ENCODE measurements at regions not wholly inside any gene's neighbourhood (a gene's known extent, or its start where the extent isn't known, plus 50 kb on each side); places are given as distances from the start of the nearest gene placed in this dataset.

DNA sequence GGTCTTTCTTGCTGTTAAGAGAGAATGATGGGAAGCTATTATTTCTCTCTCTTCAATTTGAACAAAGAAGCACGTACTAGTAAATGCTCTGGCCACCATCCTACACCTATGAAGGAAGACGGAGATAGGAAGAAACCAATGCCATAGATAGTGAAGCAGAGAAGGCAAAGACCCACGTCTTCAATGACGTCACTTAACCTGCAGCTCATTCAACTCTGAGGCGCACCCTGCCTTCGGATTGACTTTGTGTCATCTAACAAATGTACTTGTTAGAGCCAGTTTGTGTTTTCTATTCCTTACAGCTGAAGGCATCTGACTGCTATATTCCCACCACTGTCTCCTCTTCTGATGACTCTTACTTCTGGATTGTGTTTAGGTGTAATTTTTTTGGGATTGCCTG, 332.5 kb upstream of the DDI1 start:
- no peaks in the 10 kb centered on the region for H3K9me3 Mint-ChIP-seq
- POLR2A ChIA-PET: no interaction called here

DNA sequence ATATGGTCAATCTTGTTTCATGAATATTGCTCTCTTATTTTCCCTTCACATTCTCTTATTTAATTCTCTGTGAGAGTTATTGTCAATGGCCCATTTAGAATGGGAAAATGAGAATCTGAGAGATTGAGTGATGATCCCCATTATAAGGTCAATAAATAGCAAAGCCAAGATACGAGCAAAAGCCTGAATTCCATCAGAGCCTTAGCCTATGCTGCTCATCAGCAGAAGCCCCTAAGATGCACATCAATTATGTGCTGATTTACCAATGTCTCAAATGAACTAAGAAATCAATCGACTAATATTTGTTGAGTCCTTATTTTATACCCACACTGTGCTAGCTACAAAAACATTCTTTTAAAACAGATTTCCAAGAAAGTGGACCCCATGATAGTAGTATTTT, 330.8 kb upstream of the DDI1 start:
- no peaks in the 10 kb centered on the region for H3K4me1 Mint-ChIP-seq
- H3K9me3 Mint-ChIP-seq: peaks cover 3% of the 10 kb centered on the region
- no peak for DNase-seq
- H3K36me3 Mint-ChIP-seq (ENCODE audit: low read depth): no peaks in the 10 kb centered on the region
- no peaks in the 10 kb centered on the region for H3K27me3 Mint-ChIP-seq
- no peak overlapping the region for H3K27ac Mint-ChIP-seq
- H3K4me3 Mint-ChIP-seq: no peak overlapping the region
- ChIA-PET POLR2A (no interaction called here), CTCF (no interaction called here)

More for the DNA sequence above, 332.5 kb upstream of the DDI1 start:
- Mint-ChIP-seq H3K4me1 (no peaks in the 10 kb centered on the region), H3K4me3 (no peak overlapping the region), H3K27me3 (no peaks in the 10 kb centered on the region), H3K36me3 (ENCODE audit: low read depth) (no peaks in the 10 kb centered on the region), H3K27ac (no peak overlapping the region)
- DNase-seq: no peak
- CTCF ChIA-PET: no interaction called here

DNA sequence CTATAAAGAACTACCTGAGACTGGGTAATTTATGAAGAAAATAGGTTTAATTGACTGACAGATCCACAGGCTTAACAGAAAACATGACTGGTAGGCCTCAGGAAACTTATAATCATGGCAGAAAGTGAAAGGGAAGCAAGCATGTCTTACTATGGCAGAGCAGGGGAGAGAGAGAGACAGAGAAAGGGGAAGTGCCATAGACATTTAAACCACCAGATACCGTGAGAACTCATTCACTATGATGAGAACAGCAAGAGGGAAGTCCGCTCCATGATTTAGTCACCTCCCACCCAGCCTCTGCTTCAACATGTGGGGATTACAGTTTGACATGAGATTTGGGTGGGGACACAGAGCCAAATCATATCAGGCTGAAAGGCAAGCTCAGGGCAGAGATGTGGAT, 327.1 kb upstream of the DDI1 start:
- Mint-ChIP-seq H3K27me3 (no peaks in the 10 kb centered on the region), H3K4me1 (no peaks in the 10 kb centered on the region), H3K4me3 (no peak overlapping the region), H3K9me3 (peaks cover 3% of the 10 kb centered on the region), H3K27ac (no peak overlapping the region), H3K36me3 (ENCODE audit: low read depth) (no peaks in the 10 kb centered on the region)
- ChIA-PET CTCF (no interaction called here), POLR2A (no interaction called here)
- DNase-seq: no peak

DNA sequence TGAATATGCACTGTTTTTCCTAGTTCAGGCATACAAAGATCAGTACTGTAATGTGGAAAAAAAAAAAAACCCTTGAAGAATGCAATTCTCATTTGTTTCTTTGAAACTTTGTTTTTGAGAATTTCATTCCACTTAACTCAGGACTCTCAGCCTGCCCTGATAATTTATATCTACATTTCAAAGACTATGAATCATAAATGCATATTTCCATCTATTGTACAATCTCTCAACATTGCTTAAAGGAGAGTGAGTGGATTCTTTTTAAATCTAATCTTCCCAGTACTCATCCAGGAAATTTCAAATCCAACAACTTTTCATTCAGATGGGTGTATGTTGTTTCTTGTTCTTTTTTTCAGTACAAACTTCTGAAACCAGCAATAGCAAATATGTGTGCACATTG, 322.2 kb upstream of the DDI1 start:
- DNase-seq: no peak
- Mint-ChIP-seq H3K9me3 (peaks cover 2% of the 10 kb centered on the region), H3K27me3 (no peaks in the 10 kb centered on the region), H3K36me3 (ENCODE audit: low read depth) (no peaks in the 10 kb centered on the region), H3K27ac (no peak overlapping the region), H3K4me1 (no peaks in the 10 kb centered on the region), H3K4me3 (no peak overlapping the region)
- CTCF ChIA-PET: no interaction called here
- POLR2A ChIA-PET: no interaction called here

DNA sequence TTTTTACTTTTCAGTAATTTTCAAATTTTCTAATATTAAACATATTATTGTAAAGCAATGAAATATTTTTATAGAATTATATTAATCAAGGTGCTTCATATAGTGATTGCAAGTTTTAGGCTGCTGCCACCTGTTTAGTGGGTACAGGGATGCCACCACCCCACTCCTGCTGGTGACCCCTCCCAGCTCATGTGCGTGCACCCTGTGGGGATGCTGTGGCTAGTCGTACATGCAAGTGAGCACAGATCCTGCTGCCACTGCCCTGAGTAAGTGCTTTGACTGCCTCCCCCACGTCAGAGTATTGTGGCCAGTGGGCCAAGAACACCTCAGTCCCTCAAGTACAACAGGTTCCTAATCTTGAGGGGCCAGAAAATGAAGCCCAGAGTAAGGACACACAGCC, 320.1 kb upstream of the DDI1 start:
- no peak overlapping the region for H3K27ac Mint-ChIP-seq
- no peaks in the 10 kb centered on the region for H3K36me3 Mint-ChIP-seq (ENCODE audit: low read depth)
- no peak for DNase-seq
- no peaks in the 10 kb centered on the region for H3K4me1 Mint-ChIP-seq
- CTCF ChIA-PET: no interaction called here
- POLR2A ChIA-PET: no interaction called here
- H3K27me3 Mint-ChIP-seq: no peaks in the 10 kb centered on the region
- H3K4me3 Mint-ChIP-seq: no peak overlapping the region
- no peaks in the 10 kb centered on the region for H3K9me3 Mint-ChIP-seq

DNA sequence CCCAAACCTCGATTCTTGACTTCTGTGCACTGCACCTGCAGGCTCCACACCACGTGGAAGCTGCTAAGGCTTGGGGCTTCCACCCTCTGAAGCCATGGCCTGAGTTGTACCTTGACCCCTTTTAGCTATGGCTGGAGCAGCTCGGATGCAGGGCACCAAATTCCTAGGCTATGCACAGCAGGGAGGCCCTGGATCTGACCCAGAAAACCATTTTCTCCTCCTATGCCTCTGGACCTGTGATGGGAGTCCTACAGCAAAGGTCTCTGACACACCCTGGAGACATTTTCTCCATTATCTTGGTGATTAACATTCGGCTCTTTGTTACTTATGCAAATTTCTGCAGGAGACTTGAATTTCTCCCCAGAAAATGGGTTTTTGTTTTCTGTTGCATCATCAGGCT, 309.2 kb upstream of the DDI1 start:
- DNase-seq: no peak
- Mint-ChIP-seq H3K27ac (no peak overlapping the region), H3K4me3 (no peak overlapping the region), H3K27me3 (no peaks in the 10 kb centered on the region), H3K36me3 (ENCODE audit: low read depth) (no peaks in the 10 kb centered on the region), H3K4me1 (no peaks in the 10 kb centered on the region), H3K9me3 (peaks cover 14% of the 10 kb centered on the region)
- POLR2A ChIA-PET: no interaction called here
- CTCF ChIA-PET: no interaction called here

DNA sequence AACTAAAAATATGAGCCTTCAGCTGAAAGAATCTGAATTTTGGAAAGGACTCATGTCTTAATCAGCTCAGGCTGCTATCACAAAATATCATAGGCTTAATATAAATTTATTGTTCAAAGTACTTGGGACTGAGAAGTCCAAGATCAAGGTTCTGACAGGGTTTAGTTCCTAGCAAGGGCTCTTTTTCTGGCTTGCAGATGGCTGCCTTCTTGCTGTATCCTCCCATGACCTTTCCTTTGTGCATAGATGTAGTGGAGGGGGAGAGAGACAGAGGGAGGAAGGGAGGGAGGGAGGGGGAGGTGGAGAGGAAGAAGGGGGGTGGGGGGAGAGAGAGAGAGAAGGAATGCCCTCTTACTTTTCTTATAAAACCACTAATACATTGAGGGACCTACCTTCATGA, 306.8 kb upstream of the DDI1 start:
- no peak for DNase-seq
- ChIA-PET CTCF (no interaction called here), POLR2A (no interaction called here)
- H3K27ac Mint-ChIP-seq: no peak overlapping the region
- H3K36me3 Mint-ChIP-seq (ENCODE audit: low read depth): no peaks in the 10 kb centered on the region
- H3K9me3 Mint-ChIP-seq: peaks cover 11% of the 10 kb centered on the region
- no peak overlapping the region for H3K4me3 Mint-ChIP-seq
- no peaks in the 10 kb centered on the region for H3K4me1 Mint-ChIP-seq
- H3K27me3 Mint-ChIP-seq: no peaks in the 10 kb centered on the region

DNA sequence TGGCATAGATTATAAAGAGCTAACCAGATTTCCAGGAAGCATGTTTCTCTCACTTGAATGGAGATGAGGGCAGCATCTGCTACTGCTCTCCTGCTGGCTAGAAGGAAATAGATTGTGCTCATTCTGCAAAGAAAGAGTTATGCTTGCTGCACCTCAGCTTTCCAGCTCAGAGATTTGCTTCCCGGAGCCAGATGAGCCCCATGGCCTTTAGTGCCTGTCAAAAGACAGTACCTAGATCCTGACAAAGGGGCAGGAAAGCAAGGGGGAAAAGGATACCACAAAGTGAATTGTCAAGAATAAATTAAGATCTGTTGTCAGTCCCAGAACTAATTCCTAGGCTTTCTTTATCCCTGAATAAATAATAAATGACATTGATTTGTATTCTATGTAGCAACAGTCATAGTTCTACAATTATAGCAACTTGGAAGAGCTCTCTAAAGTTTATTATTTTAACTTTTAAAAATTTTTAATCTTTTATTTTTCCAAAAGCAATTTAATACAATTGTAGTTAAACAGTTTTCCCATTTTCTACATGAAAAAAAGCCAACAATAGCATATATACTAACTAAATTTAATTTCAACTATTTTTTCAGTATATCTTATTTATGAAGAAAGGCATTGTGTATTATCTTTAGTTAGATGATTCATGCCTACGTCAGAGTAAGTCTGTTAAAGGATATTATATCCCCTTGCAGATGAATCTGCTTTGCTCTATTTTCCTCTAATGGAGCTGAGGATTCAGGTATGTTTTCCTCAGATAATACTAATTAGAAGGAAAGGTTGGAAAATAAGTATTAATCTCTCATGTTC, 306.1 kb upstream of the DDI1 start:
- no peaks in the 10 kb centered on the region for H3K4me1 Mint-ChIP-seq
- DNase-seq: no peak
- H3K36me3 Mint-ChIP-seq (ENCODE audit: low read depth): no peaks in the 10 kb centered on the region
- H3K9me3 Mint-ChIP-seq: peaks cover 11% of the 10 kb centered on the region
- ChIA-PET CTCF (no interaction called here), POLR2A (no interaction called here)
- no peak overlapping the region for H3K4me3 Mint-ChIP-seq
- H3K27ac Mint-ChIP-seq: no peak overlapping the region
- no peaks in the 10 kb centered on the region for H3K27me3 Mint-ChIP-seq

DNA sequence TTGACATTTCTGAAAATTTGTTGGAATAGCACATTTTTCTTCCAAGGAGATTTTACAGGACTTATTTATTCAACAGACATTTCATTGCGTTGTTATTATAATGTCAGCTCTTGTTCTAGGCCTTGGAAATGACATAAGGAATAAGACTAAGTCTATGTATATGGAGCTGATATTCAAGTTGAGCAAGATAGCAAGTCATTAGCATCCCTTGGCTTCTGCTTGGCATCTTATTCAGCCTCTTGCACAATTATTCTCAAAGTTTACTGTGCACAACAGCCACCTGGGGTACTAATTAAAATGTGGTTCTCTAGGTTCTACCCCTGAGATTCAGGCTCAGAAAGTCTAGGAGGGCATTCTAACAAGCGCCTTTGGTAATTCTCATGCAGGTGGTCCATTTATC, 304.8 kb upstream of the DDI1 start:
- Mint-ChIP-seq H3K27me3 (no peaks in the 10 kb centered on the region), H3K36me3 (ENCODE audit: low read depth) (no peaks in the 10 kb centered on the region), H3K9me3 (peaks cover 8% of the 10 kb centered on the region), H3K4me3 (no peak overlapping the region), H3K27ac (no peak overlapping the region), H3K4me1 (no peaks in the 10 kb centered on the region)
- no peak for DNase-seq
- ChIA-PET CTCF (no interaction called here), POLR2A (no interaction called here)

DNA sequence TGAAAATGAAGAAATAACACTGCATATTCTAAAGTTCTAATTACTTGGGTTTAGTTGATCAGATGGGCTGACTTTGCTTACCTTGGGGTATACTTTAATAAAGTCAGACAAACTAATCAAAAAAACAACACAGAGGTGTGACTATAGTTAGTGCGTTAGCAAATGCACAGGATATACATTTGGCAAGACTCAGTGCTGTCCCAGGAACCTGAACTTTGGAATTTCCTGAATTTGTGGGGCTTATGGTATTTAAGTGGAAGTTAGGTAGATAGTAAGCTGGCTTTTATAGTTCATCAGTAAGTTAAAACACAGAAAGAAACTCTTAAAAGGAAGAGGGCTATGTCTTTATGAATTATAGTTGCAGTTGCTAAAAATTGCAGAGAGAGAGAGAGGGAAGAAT, 302.6 kb upstream of the DDI1 start:
- no peak overlapping the region for H3K4me3 Mint-ChIP-seq
- H3K9me3 Mint-ChIP-seq: peaks cover 7% of the 10 kb centered on the region
- ChIA-PET CTCF (no interaction called here), POLR2A (no interaction called here)
- no peaks in the 10 kb centered on the region for H3K36me3 Mint-ChIP-seq (ENCODE audit: low read depth)
- no peak for DNase-seq
- no peaks in the 10 kb centered on the region for H3K4me1 Mint-ChIP-seq
- no peak overlapping the region for H3K27ac Mint-ChIP-seq
- no peaks in the 10 kb centered on the region for H3K27me3 Mint-ChIP-seq

DNA sequence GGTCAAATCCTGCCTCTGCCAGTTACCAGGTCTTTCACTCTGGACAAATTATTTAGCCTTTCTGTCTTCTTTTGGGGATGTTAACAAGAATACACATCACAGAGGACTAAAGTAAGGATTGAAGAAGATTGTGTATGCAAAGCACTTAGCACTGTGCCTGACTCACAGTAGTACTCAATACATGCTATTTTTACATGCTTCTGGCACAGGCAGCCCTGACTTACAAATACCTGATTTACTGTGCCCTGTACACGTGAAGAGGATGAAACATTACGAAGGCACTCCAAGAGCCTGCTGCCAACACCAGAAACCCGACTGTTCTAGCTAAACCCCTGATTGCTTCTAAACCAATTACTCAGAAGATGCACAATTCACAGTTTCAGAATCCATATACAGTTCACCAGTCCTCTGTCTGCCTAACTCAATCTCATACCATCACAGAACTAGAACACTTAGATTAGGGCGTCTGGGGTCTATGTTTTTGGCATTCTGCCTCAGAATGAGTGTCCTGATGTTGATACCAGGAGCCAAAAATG, 300.9 kb upstream of the DDI1 start:
- Mint-ChIP-seq H3K36me3 (ENCODE audit: low read depth) (no peaks in the 10 kb centered on the region), H3K9me3 (peaks cover 7% of the 10 kb centered on the region), H3K4me1 (peaks cover 3% of the 10 kb centered on the region), H3K27ac (no peak overlapping the region), H3K27me3 (no peaks in the 10 kb centered on the region), H3K4me3 (no peak overlapping the region)
- POLR2A ChIA-PET: no interaction called here
- DNase-seq: no peak
- CTCF ChIA-PET: no interaction called here

DNA sequence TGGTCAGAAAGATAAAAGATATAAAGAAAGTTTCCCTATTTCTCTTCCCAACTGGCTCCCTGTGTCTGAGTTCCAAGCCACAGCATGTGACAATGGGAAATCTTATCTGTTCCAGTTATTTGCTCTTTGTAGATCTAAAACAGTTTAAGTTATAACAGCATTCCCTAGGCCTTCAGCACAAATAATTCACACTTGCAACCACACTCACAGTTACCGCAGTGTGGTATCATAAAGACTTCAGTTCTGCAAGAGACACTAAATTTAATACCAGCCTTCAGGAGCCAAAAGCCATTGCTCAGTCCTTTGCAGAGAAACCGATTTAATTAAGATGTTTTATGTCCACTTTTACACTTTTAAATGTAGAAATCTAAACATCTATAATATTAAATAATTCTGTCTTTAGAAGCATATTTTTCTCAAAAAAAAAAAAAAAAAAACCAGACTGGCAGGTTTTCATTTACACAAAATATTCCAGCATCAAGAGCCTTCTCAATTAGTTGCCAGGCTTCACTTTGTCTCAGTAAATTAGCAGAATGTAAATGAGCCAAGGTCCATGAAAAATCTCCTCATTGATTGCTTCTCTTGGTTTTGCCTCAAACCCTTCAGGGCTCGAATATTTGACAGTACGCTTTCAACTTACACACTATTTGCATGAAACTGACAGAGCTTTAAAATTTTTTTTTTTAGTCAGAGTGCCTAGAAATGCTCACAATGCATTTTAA, 300.0 kb upstream of the DDI1 start:
- Mint-ChIP-seq H3K36me3 (ENCODE audit: low read depth) (no peaks in the 10 kb centered on the region), H3K9me3 (peaks cover 7% of the 10 kb centered on the region), H3K27me3 (no peaks in the 10 kb centered on the region), H3K4me3 (no peak overlapping the region), H3K4me1 (peaks cover 3% of the 10 kb centered on the region), H3K27ac (no peak overlapping the region)
- no peak for DNase-seq
- POLR2A ChIA-PET: no interaction called here
- CTCF ChIA-PET: no interaction called here

DNA sequence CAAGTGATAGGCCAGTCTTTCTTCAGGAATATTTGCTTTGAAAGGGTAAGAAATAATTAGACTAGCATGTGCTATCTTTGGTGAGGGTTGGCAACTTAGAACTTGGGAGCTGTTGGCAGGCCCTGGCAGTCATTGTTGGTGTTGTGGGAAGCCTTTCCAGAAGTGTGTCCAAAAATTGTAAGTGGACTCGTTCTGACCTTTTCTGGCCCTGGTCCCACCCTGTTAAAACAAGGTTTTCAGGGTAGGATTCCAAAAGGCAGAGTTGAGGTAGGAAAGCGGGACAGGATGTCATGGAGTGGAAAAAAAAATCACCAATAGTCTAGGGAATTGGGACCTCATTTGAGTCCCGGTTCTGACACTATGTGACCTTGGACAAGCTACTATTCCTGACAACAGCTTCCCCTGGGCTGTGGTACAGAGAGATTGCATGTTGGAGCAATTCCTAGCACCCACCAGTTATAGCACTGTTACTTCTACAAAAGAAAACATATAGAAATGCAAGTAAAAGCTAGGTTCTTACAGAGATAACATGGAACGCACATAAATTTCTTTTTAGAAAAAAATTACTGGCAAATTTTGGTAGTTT, 299.3 kb upstream of the DDI1 start:
- no peak overlapping the region for H3K4me3 Mint-ChIP-seq
- ChIA-PET POLR2A (no interaction called here), CTCF (no interaction called here)
- H3K27me3 Mint-ChIP-seq: no peaks in the 10 kb centered on the region
- no peak overlapping the region for H3K27ac Mint-ChIP-seq
- DNase-seq: no peak
- H3K36me3 Mint-ChIP-seq (ENCODE audit: low read depth): no peaks in the 10 kb centered on the region
- H3K4me1 Mint-ChIP-seq: peaks cover 3% of the 10 kb centered on the region
- H3K9me3 Mint-ChIP-seq: peaks cover 7% of the 10 kb centered on the region

DNA sequence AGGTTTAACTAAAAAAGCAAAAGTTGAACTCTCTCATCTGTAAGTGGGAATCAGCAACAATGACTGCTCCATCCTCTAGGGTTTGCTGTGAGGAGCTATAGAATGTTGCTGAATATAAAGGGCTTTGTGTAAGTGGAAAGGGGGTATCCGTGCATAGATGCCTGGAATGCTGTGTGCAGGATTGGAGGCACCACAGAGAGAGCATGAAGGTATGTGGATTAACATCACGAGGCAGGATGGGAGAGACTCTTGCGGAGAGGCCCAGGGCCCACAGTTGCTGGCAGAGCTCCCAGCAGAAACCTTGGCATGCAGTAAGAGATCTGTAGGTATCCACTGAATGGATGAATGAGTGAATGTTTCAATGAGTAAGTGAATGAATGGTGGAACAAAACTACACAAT, 298.7 kb upstream of the DDI1 start:
- H3K9me3 Mint-ChIP-seq: peaks cover 7% of the 10 kb centered on the region
- no peak overlapping the region for H3K27ac Mint-ChIP-seq
- POLR2A ChIA-PET: no interaction called here
- CTCF ChIA-PET: no interaction called here
- H3K4me3 Mint-ChIP-seq: no peak overlapping the region
- H3K4me1 Mint-ChIP-seq: peaks cover 3% of the 10 kb centered on the region
- H3K27me3 Mint-ChIP-seq: no peaks in the 10 kb centered on the region
- no peaks in the 10 kb centered on the region for H3K36me3 Mint-ChIP-seq (ENCODE audit: low read depth)
- DNase-seq: no peak
